HG02840 (cell line): ENCODE measurements at regions not wholly inside any gene's neighbourhood (a gene's known extent, or its start where the extent isn't known, plus 50 kb on each side); places are given as distances from the start of the nearest gene placed in this dataset.
"Not testable (repeated sequence)": the region's sequence is repeated elsewhere in the genome, so short reads cannot be mapped to it uniquely, and the experiment has no call there.

Source experiments
- ATAC-seq: cut with Tn5 transposase; IDR thresholded peaks from one replicate; pipeline ENCODE4 v1.9.1; 2021; ENCODE audit warnings: mild to moderate bottlenecking, moderate library complexity, moderate number of reproducible peaks; ENCODE audit not compliant: unreplicated experiment, low FRiP score

DNA sequence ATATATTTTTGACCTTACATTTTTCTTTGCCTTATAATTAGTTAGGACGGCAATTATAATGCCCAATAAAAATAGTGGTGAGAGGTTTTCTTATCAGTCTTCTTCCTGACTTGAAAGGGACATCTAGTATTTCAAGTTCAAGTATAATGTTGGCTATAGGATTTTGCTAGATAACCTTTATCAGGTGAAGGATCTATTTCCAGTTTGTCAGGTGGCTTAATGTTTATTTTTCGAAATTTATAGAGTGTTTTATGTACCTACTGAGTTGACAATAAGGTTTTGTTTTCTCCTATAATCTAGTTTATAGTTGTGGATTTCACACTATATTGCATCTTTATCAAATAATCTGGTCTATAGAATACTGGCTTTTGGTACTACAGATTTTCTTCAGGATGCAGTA, 351.8 kb upstream of the FGF13 start:
- no peak for ATAC-seq

DNA sequence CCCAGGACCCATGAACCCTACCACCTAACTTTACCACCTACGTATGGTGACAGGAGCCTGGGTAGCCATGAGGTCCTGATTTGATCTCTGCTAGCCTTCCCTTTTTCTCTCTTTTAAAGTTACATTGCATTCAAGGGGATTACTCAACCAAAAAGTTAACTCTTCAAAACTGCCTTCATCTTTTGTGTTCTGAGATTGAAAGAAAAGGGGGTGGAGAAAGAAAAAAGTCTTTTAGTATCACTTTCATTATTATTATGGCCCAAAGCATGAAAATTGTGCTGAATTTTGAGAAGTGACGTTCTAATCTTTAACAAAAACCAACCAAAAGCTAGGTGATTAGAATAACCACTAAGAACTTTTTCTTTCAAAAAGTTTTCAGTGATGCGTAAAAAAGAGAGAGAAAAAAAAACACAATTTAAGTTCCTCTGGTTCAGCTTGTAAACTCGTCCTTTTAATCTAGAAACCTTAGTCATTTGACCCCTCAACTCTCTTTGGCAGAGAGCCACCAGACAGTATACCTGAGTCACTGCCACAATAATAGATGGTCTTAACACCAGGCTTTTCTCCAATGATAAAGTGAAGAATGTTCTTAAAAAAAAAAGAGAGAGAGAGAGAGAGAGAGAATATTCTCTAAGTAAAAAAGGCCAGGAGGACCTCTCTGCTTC, 347.4 kb upstream of the FGF13 start:
- no peak for ATAC-seq

- ATAC-seq, result no peak
These were observed 340.9 kb upstream of the FGF13 start for GRCh38 chrX:139052461-139052860.

- no peak for ATAC-seq
These were observed 337.9 kb upstream of the FGF13 start for GRCh38 chrX:139049465-139049864.

DNA sequence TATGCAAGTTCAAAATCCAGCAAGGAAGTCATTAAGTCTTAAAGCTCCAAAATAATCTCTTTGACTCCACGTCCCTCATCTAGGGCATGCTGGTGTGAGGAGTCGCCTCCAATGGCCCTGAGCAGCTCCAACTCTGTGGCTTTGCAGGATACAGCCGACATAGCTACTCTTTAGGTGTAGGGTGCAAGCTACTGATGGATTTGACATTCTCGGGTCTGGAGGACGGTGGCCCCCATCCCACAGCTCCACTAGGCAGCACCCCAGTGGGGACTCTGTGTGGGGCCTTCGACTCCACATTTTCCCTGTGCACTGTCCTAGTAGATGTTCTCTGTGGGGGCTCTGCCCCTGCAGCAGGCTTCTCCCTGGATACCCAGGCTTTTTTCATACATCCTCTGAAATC, 333.2 kb upstream of the FGF13 start:
- no peak for ATAC-seq

GRCh38 chrX:139039041-139039440, 327.5 kb upstream of the FGF13 start:
- no peak for ATAC-seq

- no peak for ATAC-seq
These were observed 315.3 kb upstream of the FGF13 start for GRCh38 chrX:139026811-139027210.

DNA sequence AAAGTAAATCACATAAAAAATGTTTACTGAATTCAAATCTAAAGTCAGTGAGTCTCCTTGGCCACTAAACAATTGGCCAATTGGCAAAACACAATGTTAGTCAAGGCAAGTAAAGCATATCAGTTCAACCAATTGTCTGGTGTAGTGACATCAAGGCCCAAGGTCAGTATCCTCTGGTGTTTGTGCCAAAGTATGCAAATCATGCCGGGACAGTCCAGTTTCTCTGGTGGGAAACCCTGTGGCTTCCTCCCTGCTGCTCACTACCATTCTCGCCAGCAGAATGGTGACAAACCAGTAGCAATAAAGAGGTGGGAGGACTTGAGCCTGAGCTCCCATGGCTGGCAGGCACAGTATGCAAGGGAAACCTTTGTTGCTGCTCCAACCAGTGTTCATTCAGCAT, 314.9 kb upstream of the FGF13 start:
- no peak for ATAC-seq

DNA sequence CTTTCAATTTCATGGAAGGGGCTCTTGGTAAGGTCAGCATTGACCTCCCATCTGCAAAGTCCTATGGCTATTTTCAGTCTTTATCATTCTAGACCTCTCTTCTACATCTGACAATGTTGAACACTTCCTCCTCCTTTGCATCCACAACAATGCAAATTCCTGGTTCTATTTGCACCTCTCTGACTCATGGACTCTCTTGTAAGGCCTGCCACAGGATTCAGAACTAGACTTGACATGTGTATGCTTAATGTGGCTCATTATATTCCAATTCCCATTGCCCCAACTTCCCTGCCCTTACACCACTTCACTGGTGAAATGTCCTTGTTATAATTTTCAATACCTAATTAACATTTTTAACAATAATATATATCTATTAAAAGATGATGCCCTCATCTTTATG, 314.3 kb upstream of the FGF13 start:
- ATAC-seq, result no peak

GRCh38 chrX:139023531-139023930, 312.0 kb upstream of the FGF13 start:
- ATAC-seq, result no peak

DNA sequence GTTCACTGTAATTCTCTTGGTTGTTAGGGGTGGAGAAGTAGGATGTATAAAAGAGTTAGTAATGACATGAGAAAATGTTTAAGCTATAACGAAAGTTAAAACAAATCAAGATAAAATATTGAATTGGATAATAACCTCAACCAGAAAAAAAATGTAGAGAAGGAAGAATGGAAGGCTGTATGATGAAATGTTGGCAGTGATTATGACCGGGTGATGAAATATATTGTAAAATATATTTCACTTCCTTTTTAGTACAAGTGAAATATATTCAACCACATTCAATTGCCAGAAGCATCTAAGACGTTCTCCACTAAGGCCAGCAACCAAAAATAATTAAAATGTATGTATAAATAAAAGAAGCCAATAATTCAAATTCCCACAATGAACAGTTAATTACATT, 309.3 kb upstream of the FGF13 start:
- ATAC-seq, result no peak

DNA sequence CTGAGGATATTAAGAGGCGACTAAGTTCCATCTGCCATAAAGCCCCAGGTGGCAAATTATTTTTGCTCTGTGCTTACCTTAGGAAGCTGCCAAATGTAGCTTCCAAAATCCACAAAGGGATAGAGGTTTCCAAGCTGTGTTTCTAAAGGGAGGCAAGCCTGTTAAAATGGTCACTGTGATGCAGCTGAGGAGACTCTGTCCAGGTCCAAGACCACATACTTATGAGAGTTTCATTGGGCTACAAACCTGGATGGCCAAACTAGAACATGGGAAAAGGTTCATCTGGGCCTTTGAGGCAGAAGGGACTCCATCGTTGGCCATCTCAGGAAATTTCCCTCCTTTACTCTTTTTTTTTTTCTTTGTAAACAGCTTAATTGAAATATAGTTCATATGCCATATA, 306.9 kb upstream of the FGF13 start:
- no peak for ATAC-seq

DNA sequence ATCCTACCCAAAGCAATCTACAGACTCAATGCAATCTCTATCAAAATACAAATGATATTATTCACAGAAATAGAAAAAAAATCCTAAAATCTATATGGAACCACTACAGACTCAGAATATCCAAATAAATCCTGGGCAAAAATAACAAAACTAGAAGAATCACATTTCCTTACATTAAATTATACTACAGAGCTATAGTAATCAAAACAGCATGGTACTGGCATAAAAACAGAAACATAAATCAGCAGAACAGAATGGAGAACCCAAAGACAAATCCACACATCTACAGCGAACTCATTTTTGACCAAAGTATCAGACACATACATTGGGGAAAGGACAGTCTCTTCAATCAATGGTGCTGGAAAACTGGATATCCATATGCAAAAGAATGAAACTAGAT, 304.1 kb upstream of the FGF13 start:
- no peak for ATAC-seq

DNA sequence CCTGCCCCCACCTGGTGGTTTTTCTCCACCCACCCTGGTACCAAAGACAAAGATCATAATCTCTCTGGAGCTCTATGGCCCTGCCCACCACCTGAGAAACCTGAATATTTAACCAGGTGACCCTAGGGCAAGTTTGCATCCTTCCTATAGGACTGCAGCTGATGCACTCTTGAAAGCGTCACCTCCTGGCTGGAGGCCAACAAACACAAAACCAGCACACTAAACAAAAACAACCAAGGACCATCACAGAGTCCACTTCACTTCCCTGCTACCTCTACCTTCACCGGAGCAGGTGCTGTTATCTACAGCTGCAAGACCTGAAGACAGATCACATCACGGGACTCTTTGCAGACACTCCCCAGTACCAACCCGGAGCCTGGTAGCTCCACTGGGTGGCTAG, 296.7 kb upstream of the FGF13 start:
- no peak for ATAC-seq

DNA sequence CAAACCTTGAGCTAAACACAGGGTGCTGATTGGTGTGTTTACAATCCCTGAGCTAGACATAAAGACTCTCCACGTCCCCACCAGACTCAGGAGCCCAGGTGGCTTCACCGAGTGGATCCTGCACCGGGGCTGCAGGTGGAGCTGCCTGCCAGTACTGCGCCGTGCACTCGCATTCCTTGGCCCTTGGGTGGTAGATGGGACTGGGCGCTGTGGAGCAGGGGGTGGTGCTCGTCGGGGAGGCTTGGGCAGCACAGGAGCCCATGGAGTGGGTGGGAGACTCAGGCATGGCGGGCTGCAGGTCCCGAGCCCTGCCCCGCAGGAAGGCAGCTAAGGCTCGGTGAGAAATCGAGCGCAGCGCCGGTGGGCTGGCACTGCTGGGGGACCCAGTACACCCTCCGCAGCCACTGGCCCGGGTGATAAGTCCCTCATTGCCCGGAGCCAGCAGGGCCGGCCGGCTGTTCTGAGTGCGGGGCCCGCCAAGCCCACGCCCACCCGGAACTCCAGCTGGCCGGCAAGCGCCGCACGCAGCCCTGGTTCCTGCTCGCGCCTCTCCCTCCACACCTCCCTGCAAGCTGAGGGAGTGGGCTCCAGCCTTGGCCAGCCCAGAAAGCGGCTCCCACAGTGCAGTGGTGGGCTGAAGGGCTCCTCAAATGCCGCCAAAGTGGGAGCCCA, 292.5 kb upstream of the FGF13 start:
- not testable (repeated sequence) for ATAC-seq

DNA sequence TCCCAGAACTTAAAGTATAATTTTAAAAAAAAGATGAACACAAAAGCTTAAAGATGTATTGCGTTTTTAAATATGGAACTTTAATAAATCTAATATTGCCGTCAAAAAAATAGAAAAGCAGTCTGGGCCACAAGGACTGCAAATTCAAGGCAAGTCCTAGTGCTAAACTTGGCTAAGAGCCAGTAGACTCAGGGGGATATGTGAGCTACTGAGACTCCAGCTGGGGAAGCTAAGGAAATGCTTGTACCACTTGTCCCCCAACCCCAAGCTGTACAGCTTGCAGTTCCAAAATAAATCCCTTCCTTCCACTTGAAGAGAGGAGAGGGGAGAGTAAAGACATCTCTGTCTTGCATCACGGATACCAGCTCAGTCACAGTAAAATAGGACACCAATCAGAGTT, 290.8 kb upstream of the FGF13 start:
- no peak for ATAC-seq

DNA sequence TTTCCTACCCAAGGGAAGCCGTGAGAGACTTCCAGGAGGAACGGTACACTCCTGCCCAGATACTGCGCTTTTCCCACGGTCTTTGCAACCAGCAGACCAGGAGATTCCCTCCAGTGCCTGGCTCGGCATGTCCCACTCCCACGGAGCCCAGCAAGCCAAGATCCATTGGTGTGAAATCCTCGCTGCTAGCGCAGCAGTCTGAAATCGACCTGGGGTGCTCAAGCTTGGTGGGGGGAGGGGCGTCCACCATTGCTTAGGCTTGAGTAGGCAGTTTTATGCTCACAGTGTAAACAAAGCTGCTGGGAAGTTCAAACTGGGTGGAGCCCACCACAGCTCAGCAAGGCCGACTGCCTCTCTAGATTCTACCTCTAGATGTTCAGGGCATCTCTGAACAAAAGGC, 284.8 kb upstream of the FGF13 start:
- ATAC-seq, result no peak

DNA sequence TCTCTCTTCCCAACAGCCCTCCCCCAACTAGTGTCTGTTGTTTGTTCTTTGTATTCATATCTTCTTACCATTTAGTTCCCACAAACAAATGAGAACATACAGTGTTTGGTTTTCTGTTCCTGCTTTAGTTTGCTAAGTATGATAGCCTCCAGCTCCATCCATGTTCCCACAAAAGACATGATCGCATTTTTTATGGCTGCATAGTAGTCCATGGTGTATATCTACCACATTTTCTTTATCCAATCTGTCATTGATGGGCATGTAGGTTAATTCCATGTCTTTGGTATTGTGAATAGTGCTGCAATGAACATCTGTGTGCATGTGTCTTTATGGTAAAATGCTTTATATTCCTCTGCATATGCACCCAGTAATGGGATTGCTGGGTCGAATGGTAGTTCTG, 283.9 kb upstream of the FGF13 start:
- no peak for ATAC-seq

DNA sequence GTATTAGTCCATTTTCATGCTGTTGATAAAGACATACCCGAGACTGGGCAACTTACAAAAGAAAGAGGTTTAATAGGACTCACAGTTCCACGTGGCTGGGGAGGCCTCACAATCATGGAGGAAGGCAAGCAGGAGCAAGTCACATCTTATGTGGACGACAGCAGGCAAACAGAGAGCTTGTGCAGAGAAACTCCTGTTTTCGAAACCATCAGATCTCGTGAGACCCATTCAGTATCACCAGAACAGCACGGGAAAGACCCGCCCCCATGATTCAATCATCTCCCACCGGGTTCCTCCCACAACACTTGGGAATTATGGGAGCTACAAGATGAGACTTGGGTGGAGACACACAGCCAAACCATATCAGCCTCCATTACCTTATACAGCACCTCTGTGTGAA, 278.9 kb upstream of the FGF13 start:
- not testable (repeated sequence) for ATAC-seq

DNA sequence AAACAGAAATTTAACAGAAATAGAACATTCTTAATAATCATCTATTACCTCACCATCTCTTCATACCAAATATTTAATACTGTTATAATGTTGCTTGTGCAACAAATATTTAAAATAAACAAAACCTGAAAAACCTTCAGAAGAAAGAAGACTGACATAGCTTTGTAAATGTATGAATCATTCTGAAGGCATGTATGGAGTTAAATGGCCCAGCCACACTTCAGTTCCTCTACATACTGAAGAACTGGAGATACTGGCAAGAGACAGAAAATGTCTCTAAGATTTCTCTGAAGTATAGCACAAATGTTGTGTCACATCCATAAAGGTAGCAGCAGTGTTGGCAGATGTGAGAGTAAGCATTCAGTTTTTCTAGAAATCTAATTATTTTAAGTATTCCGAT, 275.3 kb upstream of the FGF13 start:
- ATAC-seq, result no peak

DNA sequence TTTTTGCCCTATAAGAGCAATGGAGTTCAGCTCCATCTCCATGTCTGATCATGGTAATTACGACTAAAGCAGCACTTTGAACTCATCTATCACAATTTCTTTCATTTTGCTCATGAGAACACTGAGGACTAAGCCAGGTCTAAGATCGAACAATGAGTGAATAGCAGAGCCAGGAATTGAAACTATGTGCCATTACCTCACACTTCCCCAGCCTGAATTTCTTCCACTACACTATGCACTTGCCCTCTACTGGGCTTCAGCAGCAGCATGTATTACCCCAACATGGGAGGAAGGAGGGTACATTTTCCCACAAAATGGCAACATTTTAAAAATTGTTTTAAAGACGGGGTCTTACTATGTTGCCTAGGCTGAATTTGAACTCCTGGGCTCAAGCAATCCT, 274.7 kb upstream of the FGF13 start:
- ATAC-seq, result no peak

DNA sequence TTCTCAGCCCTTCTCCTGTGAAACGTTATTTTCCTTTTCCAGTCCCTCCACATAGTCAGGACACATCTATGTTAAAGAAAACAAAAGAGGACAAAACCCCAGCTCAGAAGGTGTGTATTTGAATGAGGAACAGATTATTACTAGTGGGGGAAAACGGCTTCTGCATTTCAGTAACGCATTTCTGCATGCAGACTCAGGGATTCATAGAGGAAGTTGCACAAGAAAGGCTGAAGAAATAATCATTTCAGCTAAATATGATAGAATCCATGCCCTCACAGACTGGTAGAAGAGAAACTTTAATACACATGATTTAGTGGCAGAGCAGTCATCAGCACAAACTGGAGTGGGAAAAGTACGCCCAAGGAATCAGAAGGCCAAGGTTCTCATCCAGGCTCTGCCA, 270.8 kb upstream of the FGF13 start:
- no peak for ATAC-seq

DNA sequence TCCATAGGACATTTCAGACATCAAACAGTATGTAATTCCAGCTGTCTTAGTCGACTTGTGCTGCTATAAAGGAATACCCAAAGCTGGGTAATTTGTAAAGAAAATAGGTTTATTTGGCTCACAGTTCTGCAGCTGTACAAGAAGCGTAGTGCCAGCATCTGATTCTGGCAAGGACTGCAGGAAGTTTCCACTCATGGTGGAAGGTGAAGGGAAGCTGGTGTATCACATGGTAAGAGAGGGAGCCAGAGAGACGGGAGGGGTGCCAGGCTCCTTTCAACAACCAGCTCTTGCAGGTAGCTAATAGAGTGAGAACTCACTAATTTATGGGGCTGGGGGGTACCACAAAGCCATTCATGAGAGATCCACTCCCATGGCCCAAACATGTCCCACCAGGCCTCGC, 253.0 kb upstream of the FGF13 start:
- no peak for ATAC-seq
